HepG2 (cell line): ENCODE measurements at regions not wholly inside any gene's neighbourhood (a gene's known extent, or its start where the extent isn't known, plus 50 kb on each side); places are given as distances from the start of the nearest gene placed in this dataset.

Source experiments
- ATAC-seq: fragments of 200-7000 bp; cut with Tn5 transposase; 3 replicates; pipeline ENCODE4 v1.9.1; 2020; ENCODE audit warnings: mild to moderate bottlenecking, moderate library complexity
- BruUV-seq: library from RNA; stranded (reverse); fragments of 400-500 nt; replicated peaks from 2 replicates; lab custom pipeline; 2021; lab: Mats Ljungman, UMichigan
- CTCF ChIA-PET: fragments of 300-600 bp; formaldehyde crosslinking; extraction: SDS; loops from one replicate; lab custom pipeline; 2021; ENCODE audit warnings: low total read pairs, inconsistent platforms, low intra/inter-chr PET ratio; lab: Yijun Ruan, JAX
- POLR2A ChIA-PET: fragments of 350-600 bp; sonication (Branson Sonifier 250); formaldehyde crosslinking; loops from one replicate; lab custom pipeline; 2020; ENCODE audit warnings: antibody characterized with exemption, inconsistent platforms; lab: Yijun Ruan, JAX
- DNase-seq: peaks from one replicate; pipeline ENCODE4 v3.0.0-alpha.2; 2015; ENCODE audit warnings: low spot score
- FAIRE-seq: peaks from 3 replicates; lab custom pipeline; 2011; peaks lifted over from hg19 to GRCh38; lab: Jason Lieb, UNC
- H2AFZ ChIP-seq: one replicate; pipeline ENCODE4 v1.6.1; 2011; ENCODE audit warnings: low read length, inconsistent platforms
- H3K27ac ChIP-seq: fragments of 300-600 bp; 3 replicates; pipeline ENCODE4 v1.8.0; 2011; ENCODE audit warnings: mixed run types, mild to moderate bottlenecking, mixed read lengths, low read length, inconsistent platforms; ENCODE audit not compliant: insufficient read depth; ENCODE audit errors: extremely low read length
- H3K27me3 ChIP-seq, 2 experiments: fragments of 200-600 bp in 1 of 2; 2 replicates in 1 of 2; 3 replicates in 1 of 2; pipeline versions ENCODE4 v1.6.0 to v1.8.0; 2011; ENCODE audit warnings: low read length in 2 of 2, mild to moderate bottlenecking in 2 of 2, moderate library complexity in 2 of 2, inconsistent platforms in 1 of 2; ENCODE audit not compliant: insufficient read depth in 2 of 2, control insufficient read depth in 1 of 2
- H3K36me3 ChIP-seq, 2 experiments: fragments of 200-600 bp in 1 of 2; replicated peaks in 1 of 2; 2 replicates in 1 of 2; 3 replicates in 1 of 2; pipeline versions ENCODE4 v1.5.1 to v1.8.0; 2011; ENCODE audit warnings: low read length in 2 of 2, inconsistent platforms in 1 of 2; ENCODE audit not compliant: insufficient read depth in 2 of 2, control insufficient read depth in 1 of 2
- H3K4me1 ChIP-seq: 2 replicates; pipeline ENCODE4 v1.5.1; 2012; ENCODE audit warnings: low read length, inconsistent platforms; ENCODE audit not compliant: insufficient read depth
- H3K4me2 ChIP-seq: 2 replicates; pipeline ENCODE4 v1.6.0; 2011; ENCODE audit warnings: low read depth, low read length, inconsistent platforms
- H3K4me3 ChIP-seq, 3 experiments: fragments of 200-600 bp in 1 of 3; sonication (generic), shearing (Covaris generic) in 1 of 3; replicated peaks in 1 of 3; 2 replicates each; pipeline ENCODE4 v1.5.1; 2011 to 2016; ENCODE audit warnings: low read length in 3 of 3, inconsistent platforms in 2 of 3, low read depth in 2 of 3, mild to moderate bottlenecking in 2 of 3, control low read depth in 1 of 3, mixed read lengths in 1 of 3; ENCODE audit not compliant: insufficient read depth in 1 of 3
- H3K79me2 ChIP-seq: one replicate; pipeline ENCODE4 v1.6.1; 2011; ENCODE audit warnings: low read length, inconsistent platforms; ENCODE audit not compliant: insufficient read depth
- H3K9ac ChIP-seq: 2 replicates; pipeline ENCODE4 v1.6.0; 2011; ENCODE audit warnings: mild to moderate bottlenecking, low read depth, low read length, inconsistent platforms; ENCODE audit not compliant: insufficient read depth
- H3K9me3 ChIP-seq: 2 replicates; pipeline ENCODE4 v1.5.1; 2012; ENCODE audit warnings: mild to moderate bottlenecking, low read length
- H4K20me1 ChIP-seq: 2 replicates; pipeline ENCODE4 v1.6.0; 2011; ENCODE audit warnings: inconsistent platforms, mild to moderate bottlenecking, low read length, moderate library complexity; ENCODE audit not compliant: insufficient read depth
- AGO2 ChIP-seq: fragments of 200-400 bp; formaldehyde crosslinking; optimal IDR thresholded peaks from 2 replicates; pipeline ENCODE3; 2017; ENCODE audit warnings: mild to moderate bottlenecking, low read depth, low read length, moderate library complexity
- EED ChIP-seq: sonication (generic); formaldehyde crosslinking; IDR thresholded peaks from 2 replicates; pipeline ENCODE4 v1.5.0; 2020; ENCODE audit warnings: mild to moderate bottlenecking, missing genetic modification reagents
- NFE2 ChIP-seq: sonication (generic); formaldehyde crosslinking; IDR thresholded peaks from 2 replicates; pipeline ENCODE4 v1.4.0; 2020; ENCODE audit warnings: missing genetic modification reagents
- PLRG1 ChIP-seq: fragments of 450-650 bp; conservative IDR thresholded peaks from 2 replicates; pipeline ENCODE4 v1.6.1; 2016
- RXRA ChIP-seq: sonication (generic); formaldehyde crosslinking; IDR thresholded peaks from 2 replicates; pipeline ENCODE4 v1.5.1; 2020; ENCODE audit warnings: missing genetic modification reagents
- TSC22D2 ChIP-seq: sonication (generic); formaldehyde crosslinking; IDR thresholded peaks from 2 replicates; pipeline ENCODE4 v1.5.1; 2020; ENCODE audit warnings: missing genetic modification reagents, mild to moderate bottlenecking, borderline replicate concordance
- ZBTB4 ChIP-seq: sonication (generic); formaldehyde crosslinking; IDR thresholded peaks from 2 replicates; pipeline ENCODE4 v1.4.0; 2020; ENCODE audit warnings: missing genetic modification reagents, mild to moderate bottlenecking, borderline replicate concordance
- ZIK1 ChIP-seq: sonication (generic); formaldehyde crosslinking; IDR thresholded peaks from 2 replicates; pipeline ENCODE4 v1.5.0; 2020; ENCODE audit warnings: mild to moderate bottlenecking, low read depth, missing genetic modification reagents, borderline replicate concordance
- ZNF143 ChIP-seq: sonication (generic); formaldehyde crosslinking; IDR thresholded peaks from 2 replicates; pipeline ENCODE4 v1.4.0; 2020; ENCODE audit warnings: missing genetic modification reagents
- WGBS: methylation state at CpG from one replicate; pipeline ENCODE4 v1.1.6; 2017; ENCODE audit warnings: low lambda C conversion rate; 5-methylcytosine and 5-hydroxymethylcytosine counted together
- in situ Hi-C: cut with HindIII; loops from 2 replicates; pipeline ENCODE4 v1.10.0; 2017; ENCODE audit warnings: low pct_unique_long_range_greater_than_20kb; ENCODE audit not compliant: extremely low pct_ligation_motif_present
- intact Hi-C: fragments of 100-400 bp; cut with micrococcal nuclease; formaldehyde crosslinking; loops from one replicate; pipeline ENCODE4 v1.10.0; 2022; ENCODE audit not compliant: unreplicated experiment

DNA sequence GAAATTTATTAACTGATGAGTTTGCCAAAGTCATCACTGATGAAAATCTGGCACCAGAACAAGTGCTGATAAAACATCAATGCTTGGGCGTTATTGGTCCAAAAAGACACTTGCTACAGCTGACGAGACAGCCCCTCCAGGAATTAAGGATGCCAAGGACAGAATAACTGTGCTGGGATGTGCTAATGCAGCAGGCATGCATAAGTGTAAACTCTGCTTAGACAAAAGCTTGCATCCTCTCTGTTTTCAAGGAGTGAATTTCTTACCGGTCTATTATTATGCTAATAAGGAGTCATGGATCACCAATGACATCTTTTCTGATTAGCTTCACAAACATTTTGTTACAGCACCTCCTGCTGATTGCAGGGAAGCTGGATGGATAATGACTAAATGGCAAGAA, 402.0 kb downstream of the LTN1 start:
- intact Hi-C loops (no loop called here), in situ Hi-C loops (no loop called here)
- Histone ChIP-seq H3K27ac (no peak overlapping the region), H3K9me3 (peaks cover 5% of the 10 kb centered on the region; the same call in 1 of the 2 replicates), H3K4me1 (no peaks in the 10 kb centered on the region), H3K36me3 (no peaks in the 10 kb centered on the region), H3K27me3 (no peaks in the 10 kb centered on the region), H3K79me2 (no peaks in the 10 kb centered on the region), H3K4me3 (no peak overlapping the region), H2AFZ (no peak overlapping the region), H4K20me1 (no peaks in the 10 kb centered on the region), H3K9ac (no peak overlapping the region), H3K4me2 (no peak overlapping the region)
- DNase-seq (no peak), FAIRE-seq (no peak), ATAC-seq (no peak)
- CTCF ChIA-PET = no interaction called here
- POLR2A ChIA-PET = no interaction called here
- 18% methylated on average over 3 of the region's 3 CpGs for WGBS
- no TSS peak for BruUV-seq
- TF ChIP-seq PLRG1 (no peak), ZBTB4 (no peak), AGO2 (no peak), RXRA (CRISPR knock-in tag) (no peak), EED (CRISPR knock-in tag) (no peak), TSC22D2 (no peak), ZNF143 (no peak), NFE2 (CRISPR knock-in tag) (no peak), ZIK1 (no peak)
- TF ChIP-seq, all 625 proteins: peak for 0
